PC-9 (cell line): ENCODE measurements at regions not wholly inside any gene's neighbourhood (a gene's known extent, or its start where the extent isn't known, plus 50 kb on each side); places are given as distances from the start of the nearest gene placed in this dataset.

ENCODE experiments used
- EZH2 ChIP-seq: fragments of 200-600 bp; sonication (generic); IDR thresholded peaks from 2 replicates; pipeline ENCODE4 v1.8.0; 2017; ENCODE audit warnings: antibody characterized with exemption, low read depth
- TF ChIP-seq, protein P1 (sequence below): fragments of 200-600 bp; sonication (generic); conservative IDR thresholded peaks from 2 replicates; pipeline ENCODE4 v1.6.1; 2017; ENCODE audit warnings: mixed run types, antibody characterized with exemption, mild to moderate bottlenecking, moderate library complexity

- TF ChIP-seq, protein P1, sequence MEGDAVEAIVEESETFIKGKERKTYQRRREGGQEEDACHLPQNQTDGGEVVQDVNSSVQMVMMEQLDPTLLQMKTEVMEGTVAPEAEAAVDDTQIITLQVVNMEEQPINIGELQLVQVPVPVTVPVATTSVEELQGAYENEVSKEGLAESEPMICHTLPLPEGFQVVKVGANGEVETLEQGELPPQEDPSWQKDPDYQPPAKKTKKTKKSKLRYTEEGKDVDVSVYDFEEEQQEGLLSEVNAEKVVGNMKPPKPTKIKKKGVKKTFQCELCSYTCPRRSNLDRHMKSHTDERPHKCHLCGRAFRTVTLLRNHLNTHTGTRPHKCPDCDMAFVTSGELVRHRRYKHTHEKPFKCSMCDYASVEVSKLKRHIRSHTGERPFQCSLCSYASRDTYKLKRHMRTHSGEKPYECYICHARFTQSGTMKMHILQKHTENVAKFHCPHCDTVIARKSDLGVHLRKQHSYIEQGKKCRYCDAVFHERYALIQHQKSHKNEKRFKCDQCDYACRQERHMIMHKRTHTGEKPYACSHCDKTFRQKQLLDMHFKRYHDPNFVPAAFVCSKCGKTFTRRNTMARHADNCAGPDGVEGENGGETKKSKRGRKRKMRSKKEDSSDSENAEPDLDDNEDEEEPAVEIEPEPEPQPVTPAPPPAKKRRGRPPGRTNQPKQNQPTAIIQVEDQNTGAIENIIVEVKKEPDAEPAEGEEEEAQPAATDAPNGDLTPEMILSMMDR = no peak
- TF ChIP-seq EZH2 = no peak
These were observed 105.8 kb upstream of the TOP1 start for GRCh38 chr20:40922865-40923264.
